Stimulated activated CD4-positive, alpha-beta T cell treated with anti-CD3 and anti-CD28 coated beads, TNF-alpha, amount 100 ng/mL, for 48 hours (primary cell): ENCODE measurements at regions not wholly inside any gene's neighbourhood (a gene's known extent, or its start where the extent isn't known, plus 50 kb on each side); places are given as distances from the start of the nearest gene placed in this dataset.

Source experiments
- DNase-seq, 3 donors: peaks; one replicate each; pipeline ENCODE4 v3.0.0-alpha.2; 2020; ENCODE audit warnings: low read depth in 3 of 3

GRCh38 chr9:14467675-14468374 is 153.9 kb upstream of the NFIB start:
- DNase-seq: no peak

- DNase-seq: no peak
Measured at GRCh38 chr9:14466828-14467227, 152.9 kb upstream of the NFIB start.

GRCh38 chr9:14466429-14466818 is 152.5 kb upstream of the NFIB start:
- DNase-seq: no peak

- no peak for DNase-seq
Measured at GRCh38 chr9:14462950-14463349, 149.0 kb upstream of the NFIB start.

- DNase-seq: no peak
Measured at GRCh38 chr9:14455243-14455642, 141.3 kb upstream of the NFIB start.

- no peak for DNase-seq
Measured at GRCh38 chr9:14453286-14453685, 139.3 kb upstream of the NFIB start.

- no peak for DNase-seq
Measured at GRCh38 chr9:14452539-14452938, 138.6 kb upstream of the NFIB start.

- DNase-seq: no peak
Measured at GRCh38 chr9:14451949-14452348, 138.0 kb upstream of the NFIB start.

GRCh38 chr9:14447103-14447502 is 133.2 kb upstream of the NFIB start:
- DNase-seq: no peak

GRCh38 chr9:14445946-14446345 is 132.0 kb upstream of the NFIB start:
- DNase-seq: no peak

- no peak for DNase-seq
Measured at GRCh38 chr9:14442956-14443355, 129.0 kb upstream of the NFIB start.

GRCh38 chr9:14441976-14442651 is 128.2 kb upstream of the NFIB start:
- no peak for DNase-seq

GRCh38 chr9:14441115-14441514 is 127.2 kb upstream of the NFIB start:
- DNase-seq: no peak

GRCh38 chr9:14440062-14440461 is 126.1 kb upstream of the NFIB start:
- no peak for DNase-seq

- no peak for DNase-seq
Measured at GRCh38 chr9:14439555-14439954, 125.6 kb upstream of the NFIB start.

GRCh38 chr9:14438232-14439021 is 124.5 kb upstream of the NFIB start:
- DNase-seq: no peak

- DNase-seq: no peak
Measured at GRCh38 chr9:14437354-14438231, 123.7 kb upstream of the NFIB start.

- no peak for DNase-seq
Measured at GRCh38 chr9:14435871-14436270, 121.9 kb upstream of the NFIB start.

- DNase-seq: no peak
Measured at GRCh38 chr9:14434971-14435718, 121.2 kb upstream of the NFIB start.

- DNase-seq: no peak
Measured at GRCh38 chr9:14434158-14434504, 120.2 kb upstream of the NFIB start.
